SU-DHL-6 (cell line): ENCODE measurements at regions not wholly inside any gene's neighbourhood (a gene's known extent, or its start where the extent isn't known, plus 50 kb on each side); places are given as distances from the start of the nearest gene placed in this dataset.

Experiments
- EZH2phosphoT487 ChIP-seq: fragments of 200-600 bp; sonication (generic), shearing (Covaris generic); conservative IDR thresholded peaks from 2 replicates; pipeline ENCODE4 v1.6.1; 2018; ENCODE audit warnings: mild to moderate bottlenecking, antibody characterized with exemption, low read length, moderate library complexity, mixed read lengths
- TF ChIP-seq, protein P1 (sequence below): fragments of 200-600 bp; sonication (generic); IDR thresholded peaks from one replicate; pipeline ENCODE4 v1.5.1; 2017; ENCODE audit warnings: antibody characterized with exemption, mild to moderate bottlenecking, low read length, moderate library complexity; ENCODE audit not compliant: insufficient read depth, poor library complexity, severe bottlenecking

DNA sequence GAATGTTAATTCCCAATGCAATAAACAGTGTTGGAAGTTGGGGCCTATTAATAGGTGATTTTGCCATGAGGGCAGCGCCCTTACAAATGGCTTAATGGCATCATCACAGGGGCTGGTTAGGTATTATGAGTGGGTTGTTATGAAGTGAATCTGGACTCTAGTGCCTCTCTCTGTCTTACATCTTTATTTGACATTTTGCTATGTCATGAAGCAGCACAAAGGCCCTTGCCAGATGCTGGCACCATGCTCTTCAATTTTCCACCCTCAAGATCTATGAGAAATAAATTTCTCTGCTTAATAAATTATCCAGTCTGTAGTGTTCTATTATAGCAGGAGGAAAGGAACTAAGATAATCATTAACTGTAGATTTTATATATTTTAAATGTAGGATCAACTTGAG is 1098.7 kb upstream of the NUDT12 start:
- TF ChIP-seq, protein P1, sequence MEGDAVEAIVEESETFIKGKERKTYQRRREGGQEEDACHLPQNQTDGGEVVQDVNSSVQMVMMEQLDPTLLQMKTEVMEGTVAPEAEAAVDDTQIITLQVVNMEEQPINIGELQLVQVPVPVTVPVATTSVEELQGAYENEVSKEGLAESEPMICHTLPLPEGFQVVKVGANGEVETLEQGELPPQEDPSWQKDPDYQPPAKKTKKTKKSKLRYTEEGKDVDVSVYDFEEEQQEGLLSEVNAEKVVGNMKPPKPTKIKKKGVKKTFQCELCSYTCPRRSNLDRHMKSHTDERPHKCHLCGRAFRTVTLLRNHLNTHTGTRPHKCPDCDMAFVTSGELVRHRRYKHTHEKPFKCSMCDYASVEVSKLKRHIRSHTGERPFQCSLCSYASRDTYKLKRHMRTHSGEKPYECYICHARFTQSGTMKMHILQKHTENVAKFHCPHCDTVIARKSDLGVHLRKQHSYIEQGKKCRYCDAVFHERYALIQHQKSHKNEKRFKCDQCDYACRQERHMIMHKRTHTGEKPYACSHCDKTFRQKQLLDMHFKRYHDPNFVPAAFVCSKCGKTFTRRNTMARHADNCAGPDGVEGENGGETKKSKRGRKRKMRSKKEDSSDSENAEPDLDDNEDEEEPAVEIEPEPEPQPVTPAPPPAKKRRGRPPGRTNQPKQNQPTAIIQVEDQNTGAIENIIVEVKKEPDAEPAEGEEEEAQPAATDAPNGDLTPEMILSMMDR, result no peak
- no peak for TF ChIP-seq EZH2phosphoT487
